GM19023 (cell line): ENCODE measurements at regions not wholly inside any gene's neighbourhood (a gene's known extent, or its start where the extent isn't known, plus 50 kb on each side); places are given as distances from the start of the nearest gene placed in this dataset.
"Not testable (repeated sequence)": the region's sequence is repeated elsewhere in the genome, so short reads cannot be mapped to it uniquely, and the experiment has no call there.

Experiments
- ATAC-seq: cut with Tn5 transposase; IDR thresholded peaks from one replicate; pipeline ENCODE4 v1.9.1; 2021; ENCODE audit warnings: mild to moderate bottlenecking, moderate library complexity; ENCODE audit not compliant: unreplicated experiment

DNA sequence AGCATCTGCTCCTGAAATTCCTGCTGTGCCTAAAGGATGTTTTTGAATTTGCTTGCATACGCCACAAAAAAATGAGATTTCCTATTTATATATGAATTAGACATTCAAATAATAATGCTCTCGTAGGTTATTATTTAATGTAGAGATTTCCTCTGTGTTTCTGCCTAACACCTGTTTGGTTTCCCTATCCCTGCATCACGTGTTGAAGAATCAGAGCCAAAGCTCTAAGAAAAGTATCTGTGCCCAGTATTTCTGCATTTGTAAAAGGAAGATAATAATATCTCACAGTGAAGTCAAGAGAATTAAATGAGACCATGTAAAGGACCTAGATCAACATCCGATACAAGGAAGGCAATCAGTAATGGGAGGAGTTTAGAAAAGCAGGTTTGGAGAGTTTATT lies 179.5 kb downstream of the HNRNPD start:
- no peak for ATAC-seq

DNA sequence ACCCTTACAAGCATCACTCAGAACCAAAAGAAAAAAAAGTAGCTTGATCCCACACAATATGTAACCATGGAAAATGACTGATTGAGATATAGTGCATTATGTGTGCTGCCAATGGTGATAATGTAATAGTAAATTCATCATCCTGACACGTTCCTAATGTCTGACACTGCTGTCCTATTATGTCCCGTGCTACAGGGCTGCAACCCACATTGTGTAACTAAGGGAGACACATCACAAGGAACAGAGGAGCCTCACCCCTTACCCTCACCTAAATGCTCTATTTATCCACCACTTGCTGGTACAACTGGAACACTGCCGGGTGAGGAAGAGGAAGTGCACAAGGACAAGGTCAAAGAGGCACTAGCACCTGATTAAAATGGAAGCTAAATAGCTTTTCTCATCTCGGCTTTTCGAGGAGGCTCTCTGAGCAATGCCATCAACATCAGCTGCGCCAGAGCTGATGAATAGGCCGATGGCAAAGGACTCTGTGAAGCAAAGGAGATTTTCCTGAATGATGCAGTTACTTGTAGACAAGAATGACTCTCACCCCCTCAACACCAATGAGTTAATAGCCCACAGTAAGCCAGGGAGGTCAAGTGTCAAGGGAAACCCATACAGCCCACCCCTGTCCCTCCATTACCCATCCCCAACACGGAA lies 181.6 kb downstream of the HNRNPD start:
- ATAC-seq = no peak

DNA sequence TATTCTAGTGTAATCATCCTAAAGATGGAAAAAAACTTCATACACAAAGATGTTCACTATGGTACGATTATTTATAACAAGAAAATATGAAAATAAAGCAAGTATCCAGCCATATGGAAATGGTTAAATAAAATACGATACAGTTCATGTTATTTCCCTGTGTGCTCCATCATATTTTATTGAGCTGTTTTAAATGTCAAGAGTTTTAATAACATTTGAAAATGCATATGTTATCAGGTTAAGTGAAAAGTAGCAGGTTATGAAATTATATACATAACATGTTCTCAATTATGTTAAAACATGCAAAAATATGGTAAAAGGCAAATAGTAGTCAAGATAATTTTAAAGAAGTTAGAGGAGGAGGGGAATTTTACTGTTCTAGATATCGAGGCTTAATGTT lies 192.0 kb downstream of the HNRNPD start:
- no peak for ATAC-seq

DNA sequence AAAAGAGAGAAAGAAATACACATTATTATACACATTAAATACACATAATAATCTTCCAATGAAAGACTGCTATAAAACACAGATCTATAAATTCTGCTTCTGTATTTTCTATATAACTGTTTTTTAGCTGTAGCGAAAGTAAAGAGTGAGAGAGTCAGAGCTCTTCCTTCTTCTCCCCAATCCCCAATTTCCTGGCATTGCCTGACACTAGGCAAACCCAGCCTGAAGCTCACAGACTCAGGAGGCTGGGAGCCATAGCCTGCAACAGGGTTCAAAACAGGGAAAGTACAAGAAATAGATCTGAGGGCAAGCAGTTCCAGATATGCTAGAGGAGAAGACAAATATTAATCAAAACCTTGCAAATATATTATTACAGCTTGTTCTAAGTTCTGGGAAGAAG lies 201.6 kb downstream of the HNRNPD start:
- no peak for ATAC-seq

DNA sequence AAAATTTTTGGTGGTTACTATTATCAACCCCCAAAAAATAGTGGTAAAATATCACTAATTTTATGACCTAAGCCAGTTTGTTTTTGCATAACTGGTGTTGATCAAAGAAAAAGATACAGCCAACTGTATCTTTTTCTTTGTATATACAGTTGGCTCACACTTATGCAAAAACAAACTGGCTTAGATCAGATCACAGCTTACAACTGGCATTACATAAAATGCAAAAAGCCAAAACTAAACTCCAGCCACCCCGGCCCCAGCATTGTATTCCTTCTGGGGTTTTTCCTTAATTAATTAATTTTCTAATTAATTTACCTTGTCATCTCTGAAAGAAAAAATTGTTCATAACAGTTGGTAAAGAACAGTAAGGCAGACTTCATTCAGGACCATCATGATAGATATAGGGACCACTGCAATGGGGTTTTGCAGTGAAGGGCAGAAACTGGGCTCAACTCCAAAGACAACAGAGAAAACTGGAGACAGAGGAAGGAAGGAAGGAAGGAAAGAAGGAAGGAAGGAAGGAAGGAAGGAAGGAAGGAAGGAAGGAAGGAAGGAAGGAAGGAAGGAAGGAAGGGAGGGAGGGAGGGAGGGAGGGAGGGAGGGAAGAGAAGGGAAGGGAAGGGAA lies 202.1 kb downstream of the HNRNPD start:
- ATAC-seq = no peak

DNA sequence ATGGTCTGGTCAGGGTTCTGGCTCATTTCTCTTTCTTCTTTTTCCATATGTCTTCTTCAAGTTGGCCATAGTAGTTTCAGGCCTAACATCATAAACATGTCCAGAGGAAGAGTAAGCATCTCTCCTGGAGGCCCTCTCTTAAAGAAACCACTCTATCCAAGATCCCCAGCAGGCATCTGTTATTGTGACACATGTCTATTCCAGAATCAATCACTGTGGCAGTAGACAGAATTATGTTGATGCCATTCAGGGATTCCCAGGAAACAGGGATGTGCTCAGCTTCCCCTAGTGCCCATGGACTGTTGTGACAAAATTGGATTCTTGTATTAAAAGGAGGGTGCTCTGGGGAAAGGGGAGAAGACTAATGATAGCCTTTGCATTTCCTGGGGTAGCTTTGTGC lies 224.0 kb downstream of the HNRNPD start:
- no peak for ATAC-seq

DNA sequence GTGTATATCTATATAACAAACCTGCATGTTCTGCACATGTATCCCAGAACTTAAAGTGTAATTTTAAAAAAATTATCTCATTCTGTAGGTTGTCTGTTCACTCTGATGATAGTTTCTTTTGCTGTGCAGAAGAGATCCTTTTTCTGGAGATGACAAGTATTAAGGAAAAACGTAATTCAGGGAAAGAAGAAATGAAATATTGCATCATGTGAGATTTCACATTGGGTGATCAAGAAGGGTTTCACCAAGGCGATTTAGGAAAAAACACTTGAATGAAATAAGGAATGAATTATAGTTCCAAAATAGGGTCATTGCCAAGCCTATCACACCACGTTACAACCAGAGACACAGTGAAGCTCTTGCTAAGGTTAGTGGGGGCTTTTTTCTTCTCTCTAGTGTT lies 227.9 kb downstream of the HNRNPD start:
- ATAC-seq = no peak

DNA sequence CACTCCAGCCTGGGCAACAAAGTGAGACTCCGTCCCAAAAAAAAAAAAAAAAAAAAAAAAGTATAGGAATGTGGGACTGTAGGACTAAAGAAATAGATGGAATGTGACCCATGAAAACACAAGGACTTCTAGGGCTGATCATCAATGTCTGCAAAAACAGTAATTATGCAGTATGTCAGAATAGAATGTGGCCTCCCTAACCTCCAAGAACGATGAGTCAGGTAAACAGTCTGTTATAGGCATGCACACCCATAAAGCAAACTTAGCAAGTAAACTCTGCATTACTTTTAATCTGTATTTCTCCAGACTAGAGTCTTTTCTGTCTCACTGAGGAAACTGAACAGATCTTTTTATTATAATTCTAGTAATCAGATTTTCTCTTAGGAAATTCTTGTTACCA lies 233.4 kb downstream of the HNRNPD start:
- no peak for ATAC-seq

DNA sequence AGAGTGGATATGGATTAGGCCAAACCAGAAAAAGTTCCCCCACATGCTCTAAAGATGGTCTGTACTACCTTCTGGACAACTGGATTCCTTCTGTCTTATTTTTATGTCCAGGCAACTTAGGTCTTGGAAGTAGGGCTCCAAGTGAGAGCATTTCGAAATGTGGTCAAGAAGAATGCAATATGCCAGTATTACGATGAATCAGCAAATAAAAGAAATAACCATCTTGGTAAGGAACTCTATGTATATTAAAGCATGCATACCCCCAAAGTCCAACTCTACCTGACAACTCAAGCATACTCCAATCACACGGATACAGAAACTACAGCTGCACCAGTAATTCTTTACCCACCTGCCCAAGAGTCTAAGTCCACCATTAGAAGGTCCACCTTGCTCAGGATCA lies 234.5 kb downstream of the HNRNPD start:
- no peak for ATAC-seq

DNA sequence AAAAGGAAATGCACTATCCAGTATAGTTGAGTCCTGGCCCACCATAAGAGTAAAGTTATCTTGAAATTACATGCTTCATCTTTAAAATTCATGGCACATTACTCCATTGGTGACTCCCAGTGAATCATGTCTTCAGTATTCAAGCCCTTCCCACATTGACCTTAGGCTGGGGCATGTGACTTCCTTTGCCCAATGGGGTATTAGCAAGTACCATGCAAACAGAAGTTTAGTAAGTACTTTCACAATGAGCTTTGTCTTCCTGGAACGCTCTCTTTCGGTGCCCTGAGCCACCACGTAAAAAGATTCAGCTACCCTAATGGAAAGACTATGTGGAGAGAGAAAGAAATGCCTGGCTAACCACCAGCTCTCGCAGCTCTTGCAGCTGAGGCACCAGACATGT lies 235.4 kb downstream of the HNRNPD start:
- ATAC-seq = no peak

DNA sequence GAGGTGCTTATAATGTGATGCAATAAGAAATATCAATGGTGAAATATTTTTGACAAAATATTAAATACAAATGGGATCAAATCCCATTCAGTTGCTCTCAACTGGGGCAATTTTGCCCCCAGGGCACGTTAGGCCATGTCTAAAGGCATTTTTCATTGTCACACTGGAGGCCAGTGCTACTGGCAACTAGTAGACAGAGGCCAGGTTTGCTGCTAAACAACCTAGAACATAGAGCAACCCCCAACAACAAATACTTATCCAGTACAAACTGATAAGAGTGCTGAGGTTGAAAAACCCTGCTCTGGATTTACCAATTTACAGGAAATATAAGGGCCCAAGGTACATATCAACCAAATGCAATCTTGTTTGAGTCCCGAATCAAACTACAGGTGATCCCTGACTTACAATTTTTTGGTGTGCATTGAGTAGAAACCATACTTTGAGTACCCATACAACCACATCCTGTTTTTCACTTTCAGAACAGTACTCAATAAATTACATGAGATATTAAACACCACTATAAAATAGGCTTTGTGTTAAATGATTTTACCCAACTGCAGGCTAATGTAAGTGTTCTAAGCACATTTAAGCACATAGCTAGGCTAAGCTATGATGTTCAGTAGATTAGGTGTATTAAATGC lies 237.5 kb downstream of the HNRNPD start:
- ATAC-seq = no peak

DNA sequence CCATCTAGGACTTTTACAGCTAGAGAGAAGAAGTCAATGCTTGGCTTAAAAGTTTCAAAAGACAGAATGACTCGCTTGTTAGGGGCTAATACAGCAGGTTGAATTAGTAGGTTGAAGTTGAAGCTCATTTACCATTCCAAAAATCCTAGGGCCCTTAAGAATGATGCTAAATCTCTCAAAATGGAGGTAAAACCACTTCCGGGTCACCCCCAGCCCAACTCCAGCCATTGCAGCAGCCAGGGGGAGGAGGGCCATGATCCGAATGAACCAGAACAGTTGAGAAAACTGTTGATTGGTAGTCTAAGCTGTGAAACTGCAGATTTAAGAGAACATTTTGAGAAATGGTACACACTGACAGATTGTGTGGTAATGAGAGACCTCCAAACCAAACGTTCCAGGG lies 245.4 kb downstream of the HNRNPD start:
- no peak for ATAC-seq

DNA sequence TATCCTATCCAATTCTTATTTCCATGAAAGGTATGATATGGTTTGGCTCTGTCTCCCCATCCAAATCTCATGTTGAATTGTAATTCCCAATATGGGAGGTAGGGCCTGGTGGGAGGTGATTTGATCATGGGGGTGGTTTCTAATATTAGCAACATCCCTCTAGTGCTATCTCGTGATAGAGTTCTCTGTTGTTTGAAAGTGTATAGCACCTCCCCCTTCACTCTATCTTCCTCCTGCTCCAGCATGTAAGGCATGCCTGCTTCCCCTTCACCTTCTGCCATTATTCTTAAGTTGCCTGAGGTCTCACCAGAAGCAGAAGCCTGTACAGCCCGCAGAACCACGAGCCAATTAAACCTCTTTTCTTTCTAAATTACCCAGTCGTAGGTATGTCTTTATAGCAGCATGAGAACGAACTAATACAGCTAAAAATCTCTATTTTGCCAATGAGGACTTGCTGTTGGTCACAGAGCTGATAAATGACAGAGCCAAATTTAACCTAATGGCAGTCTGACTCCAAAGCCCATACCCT lies 247.2 kb downstream of the HNRNPD start:
- no peak for ATAC-seq

DNA sequence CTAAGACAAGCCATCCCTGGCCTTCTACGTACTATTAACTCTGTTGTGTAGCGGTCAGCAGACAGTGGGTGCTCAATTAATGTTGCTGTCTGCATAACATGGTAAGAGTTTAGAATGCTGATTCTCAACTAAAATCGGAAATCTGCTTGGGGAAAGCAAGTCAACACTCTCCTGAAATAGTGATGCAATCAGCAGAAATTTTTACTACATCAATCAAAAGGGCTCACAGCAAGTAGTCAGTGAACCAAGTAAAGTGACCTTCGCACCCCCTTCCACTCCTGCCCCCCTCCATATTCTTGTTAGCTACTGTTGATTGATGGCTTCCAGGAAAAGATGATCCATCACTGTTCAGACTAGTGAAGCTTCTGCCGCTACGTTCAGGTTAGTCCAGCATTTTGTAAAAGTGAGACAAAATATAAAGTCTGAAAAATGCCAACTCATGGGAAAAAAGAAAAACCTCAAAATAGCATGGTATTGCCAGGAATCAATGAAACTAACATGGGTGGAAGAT lies 247.9 kb downstream of the HNRNPD start:
- ATAC-seq = no peak

DNA sequence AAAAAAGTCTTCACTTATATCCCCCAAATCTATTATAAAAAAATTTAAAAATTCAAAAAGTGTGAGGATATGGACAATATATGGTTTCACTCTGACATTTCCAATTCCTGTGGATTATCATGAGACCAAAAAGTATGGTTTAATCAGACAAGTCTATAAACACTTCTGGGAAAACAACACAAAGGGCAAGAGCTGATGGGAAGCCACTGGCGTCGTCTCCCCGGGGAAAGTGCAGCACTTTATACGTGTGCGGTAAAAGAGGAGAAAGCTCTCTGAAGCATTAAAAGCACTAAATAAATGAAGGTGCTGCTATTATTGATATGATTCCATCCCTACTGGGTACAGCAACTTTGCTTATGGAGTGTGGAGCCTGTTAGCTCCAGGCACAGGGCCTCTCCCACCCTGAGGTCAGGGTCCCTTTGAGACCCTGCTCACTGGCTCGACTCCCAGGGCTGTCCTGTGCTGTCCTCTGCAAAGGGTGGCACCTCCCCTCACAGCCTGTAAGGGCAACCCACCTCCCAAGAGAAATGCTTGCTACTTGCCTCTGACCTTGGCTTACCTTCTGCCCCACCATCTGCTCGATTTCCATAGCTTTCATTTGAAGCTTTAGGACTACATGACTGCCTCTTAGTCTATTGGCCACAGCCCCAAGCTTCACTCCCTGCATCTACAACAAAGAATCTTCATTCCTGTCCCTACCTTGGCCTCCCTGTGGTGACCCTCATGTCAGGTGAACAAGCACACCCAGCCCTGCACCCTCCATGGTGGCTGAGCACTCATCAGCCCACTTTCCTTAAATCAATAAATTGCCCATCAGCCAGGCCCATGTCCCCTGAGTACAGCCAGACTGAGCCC lies 248.6 kb downstream of the HNRNPD start:
- ATAC-seq = no peak

DNA sequence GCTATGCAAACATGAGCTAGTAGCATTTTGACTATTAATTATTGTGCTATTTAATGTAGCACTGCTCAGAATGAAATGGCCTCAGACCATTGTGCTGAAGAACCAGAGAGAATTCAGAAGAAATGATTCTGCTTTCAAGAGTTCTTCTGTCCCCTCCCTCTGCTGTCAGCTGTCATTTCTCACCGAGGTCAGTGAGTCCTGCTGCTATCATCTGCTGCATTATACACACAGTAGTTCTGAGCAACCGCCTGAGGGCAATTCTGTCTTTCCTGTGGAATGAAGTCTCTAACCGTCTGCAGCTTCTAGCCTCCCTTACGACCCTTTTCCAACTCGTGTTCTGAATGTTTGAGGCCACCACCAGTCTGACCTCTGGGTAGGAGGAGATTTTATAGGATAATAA lies 249.4 kb downstream of the HNRNPD start:
- ATAC-seq = no peak

DNA sequence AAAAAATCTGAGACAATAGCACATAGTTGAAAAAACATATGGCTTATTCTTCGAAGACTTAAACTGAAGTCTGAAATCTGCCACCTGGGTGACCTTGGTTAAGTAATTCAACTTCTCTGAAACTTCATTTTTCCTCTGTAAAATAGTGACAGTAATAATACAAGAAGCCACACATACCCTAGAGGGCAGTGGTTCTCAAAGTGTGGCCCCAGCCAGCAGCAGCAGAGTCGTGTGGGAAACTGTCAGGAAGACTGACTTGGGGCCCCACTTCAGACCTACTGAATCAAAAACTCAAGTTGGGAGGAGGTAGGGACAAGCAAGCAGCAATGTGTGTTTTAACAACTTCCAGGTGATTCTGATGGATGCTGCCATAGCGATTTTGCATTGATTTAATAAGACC lies 249.9 kb downstream of the HNRNPD start:
- no peak for ATAC-seq

DNA sequence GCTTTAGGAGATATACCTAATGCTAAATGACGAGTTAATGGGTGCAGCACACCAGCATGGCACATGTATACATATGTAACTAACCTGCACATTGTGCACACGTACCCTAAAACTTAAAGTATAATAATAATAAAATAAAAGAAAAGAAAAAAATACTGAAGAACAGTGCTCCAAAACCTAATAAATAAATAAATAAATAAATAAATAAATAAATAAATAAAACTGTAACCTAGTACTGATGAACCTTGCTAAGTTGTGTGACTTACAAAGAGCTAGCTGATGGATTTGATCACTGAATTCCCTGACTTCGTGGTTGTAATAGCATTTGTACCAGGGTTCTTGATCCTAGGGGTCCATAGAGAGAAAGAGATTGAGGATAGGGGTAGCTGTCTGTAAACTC lies 258.6 kb downstream of the HNRNPD start:
- ATAC-seq = not testable (repeated sequence)

DNA sequence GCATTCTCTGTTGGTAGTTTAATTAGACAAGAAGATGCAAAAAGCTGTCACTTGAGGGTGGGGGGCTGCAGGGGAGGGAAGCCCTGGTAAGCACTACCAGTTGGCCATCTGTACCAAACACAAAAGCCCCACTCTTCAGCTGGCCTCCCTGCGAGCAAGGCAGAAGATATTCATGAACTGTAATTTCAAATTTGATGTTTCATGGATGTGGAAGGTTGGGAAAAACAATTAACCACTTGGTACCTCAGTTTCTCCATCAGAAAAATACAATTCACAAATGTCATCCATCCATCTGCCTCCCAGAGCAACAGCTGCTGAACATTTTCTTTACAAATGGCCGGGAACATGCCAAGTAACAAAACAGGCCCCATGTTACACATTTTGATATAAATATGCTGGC lies 265.3 kb downstream of the HNRNPD start:
- ATAC-seq = no peak

DNA sequence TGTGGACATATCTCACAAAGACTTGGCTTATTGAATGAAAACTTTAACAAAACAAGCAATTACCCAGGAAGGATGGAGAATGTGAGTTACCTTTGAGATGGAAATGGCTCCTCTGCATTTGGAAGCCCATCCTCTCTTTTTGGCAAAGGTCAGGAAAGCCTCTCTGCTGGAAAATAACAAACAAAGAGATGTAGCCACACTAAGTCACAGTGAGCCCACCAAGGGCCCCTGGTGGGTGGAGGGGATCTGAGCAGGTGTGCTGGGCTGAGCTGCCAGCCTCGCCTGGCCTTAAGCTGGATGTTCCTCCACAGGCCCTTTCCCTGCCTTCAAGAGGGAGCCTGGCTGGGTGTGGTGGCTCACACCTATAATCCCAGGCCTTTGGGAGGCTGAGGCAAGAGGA lies 269.2 kb downstream of the HNRNPD start:
- ATAC-seq = no peak

DNA sequence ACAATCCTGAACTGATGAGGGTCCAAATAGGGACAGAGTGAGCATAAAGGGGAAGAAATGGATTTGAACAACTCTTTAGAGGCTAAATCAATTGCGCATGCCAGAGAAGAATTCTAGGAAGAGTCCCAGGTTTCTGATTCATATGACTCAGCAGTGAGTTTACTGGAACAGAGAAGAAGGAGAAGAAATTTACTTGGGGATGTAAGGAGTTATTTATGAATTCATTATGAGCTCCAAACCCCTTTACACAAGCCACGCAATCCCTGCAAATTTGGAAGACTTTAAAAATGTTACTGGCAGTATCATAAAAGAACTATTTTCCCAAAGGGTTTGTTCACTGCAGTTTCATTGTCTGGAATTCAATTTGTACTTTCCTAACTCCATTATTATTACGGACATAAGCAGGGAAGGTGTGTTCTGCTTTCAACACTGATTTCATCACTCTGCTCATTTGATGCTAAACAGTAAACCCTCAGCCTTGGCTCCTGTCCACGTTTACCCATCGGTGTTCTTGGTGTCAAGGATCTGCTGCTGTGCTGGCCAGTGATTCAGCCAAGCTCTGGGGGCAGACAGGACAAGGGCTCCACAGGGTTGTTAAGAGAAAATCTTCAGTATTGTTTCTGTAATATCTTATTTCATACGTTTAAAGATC lies 273.7 kb downstream of the HNRNPD start:
- ATAC-seq = no peak
